AG08396 (cell line): ENCODE measurements at regions not wholly inside any gene's neighbourhood (a gene's known extent, or its start where the extent isn't known, plus 50 kb on each side); places are given as distances from the start of the nearest gene placed in this dataset.

Source experiments
- DNase-seq: peaks from one replicate; pipeline ENCODE4 v3.0.0; 2012; ENCODE audit warnings: low spot score, mixed read lengths

DNA sequence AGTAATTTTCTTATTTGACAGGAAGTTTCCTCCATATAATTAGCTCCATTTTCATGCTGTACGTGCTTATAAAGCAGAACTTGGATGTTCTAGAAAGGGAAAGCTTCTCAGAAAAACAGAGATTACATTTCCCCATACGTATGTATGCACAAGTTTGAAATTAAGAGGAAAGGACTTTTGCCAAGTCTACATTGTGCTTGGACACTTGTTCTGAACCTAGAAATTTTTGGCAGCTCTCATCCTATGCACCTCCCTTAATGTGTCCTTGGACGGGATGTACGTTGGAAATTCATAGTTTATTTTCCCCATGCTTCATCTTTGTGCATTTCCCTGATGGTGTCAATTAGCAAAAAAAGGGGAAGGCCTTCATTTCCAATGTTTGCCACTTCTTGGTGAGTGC is 322.7 kb downstream of the BLID start:
- no peak for DNase-seq

GRCh38 chr11:121792185-121792584 is 323.8 kb downstream of the BLID start:
- DNase-seq: no peak

- no peak for DNase-seq
These were observed 325.6 kb downstream of the BLID start for GRCh38 chr11:121790430-121790829.

- DNase-seq: no peak
These were observed 328.2 kb upstream of the SORL1-AS1 start for GRCh38 chr11:121780971-121781370.

DNA sequence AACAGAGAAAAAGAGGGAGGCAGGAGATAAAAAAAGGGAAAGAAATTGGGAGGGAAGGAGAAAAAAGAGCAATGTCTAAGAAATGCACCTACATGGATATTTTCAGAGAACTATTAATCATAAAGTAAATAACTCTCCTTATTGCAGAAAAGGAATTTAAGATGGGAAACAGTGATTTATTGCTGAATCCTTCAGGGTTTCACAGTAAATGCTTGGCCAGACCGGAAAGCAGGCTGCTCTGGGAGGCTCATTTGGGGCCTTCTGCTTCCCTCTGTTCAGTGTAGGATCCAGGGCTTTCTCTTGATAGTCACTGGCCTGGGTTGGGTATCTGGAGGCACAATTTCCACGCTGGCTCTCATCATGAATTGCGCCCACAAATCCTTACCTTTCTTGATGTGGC is 324.3 kb upstream of the SORL1-AS1 start:
- no peak for DNase-seq

DNA sequence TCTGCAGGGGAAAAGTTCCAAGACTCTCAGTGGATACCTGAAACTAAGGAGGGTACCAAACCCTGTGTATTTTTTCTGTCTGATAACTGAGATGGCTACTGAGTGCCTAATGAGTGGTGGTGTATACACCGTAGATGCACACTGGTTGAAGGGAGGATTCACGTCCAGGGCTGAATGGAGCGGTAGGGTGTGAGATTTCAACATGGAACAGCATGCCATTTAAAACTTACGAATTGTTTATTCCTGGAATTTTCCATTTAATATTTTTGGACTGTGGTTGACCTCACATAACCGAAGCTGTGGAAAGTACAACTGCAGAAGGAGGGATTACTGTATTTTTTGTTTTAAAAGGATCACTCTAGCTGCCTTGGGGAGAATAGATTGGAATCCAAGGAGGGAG is 322.5 kb upstream of the SORL1-AS1 start:
- no peak for DNase-seq

DNA sequence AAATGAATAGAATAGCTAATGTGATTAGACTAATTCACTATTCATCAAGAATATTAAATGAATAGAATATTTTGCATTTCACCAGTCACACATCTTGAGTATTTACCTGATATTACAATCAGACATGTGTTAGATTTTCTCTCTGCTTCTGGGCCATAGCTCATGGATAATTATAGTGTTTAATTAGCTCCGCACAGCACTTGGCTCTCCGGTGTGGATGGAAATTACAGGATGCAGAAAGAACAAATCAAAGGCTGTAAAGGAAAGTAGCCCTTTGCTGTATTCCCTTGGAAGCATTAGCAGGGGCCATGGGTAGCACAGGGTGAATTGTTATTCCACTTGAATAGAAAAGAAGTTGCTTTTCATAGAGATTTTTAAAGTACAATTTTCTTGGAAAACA is 320.3 kb upstream of the SORL1-AS1 start:
- no peak for DNase-seq

DNA sequence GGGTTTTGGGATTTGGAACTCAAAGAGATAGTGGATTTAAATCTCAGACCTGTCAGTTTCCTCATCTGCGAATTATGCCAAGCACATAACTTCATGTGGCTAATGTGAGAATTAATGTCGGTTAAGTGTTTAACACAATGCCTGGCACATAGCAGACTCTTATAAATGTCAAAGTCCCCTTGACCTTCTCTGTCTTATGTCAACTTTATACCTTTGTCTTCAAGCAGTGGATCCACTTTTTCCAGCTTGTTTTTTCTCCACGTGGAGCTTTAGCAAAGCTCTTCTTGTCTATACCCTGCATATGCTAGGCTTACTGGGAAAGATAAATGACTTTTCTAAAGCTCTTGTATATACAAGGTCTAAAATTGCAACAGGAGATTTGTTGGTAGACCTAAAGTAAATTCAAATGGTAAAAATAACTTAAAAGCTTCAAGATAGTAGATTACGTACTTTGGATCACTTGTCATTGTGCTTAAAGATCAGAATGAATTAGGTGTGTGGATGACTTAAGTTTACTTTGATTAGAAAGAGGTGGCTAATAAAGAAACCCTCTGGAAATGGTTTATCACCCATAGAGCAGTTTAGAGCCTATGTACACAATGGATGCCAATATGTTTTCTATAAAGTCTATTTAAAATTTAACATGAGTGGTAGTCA is 318.3 kb upstream of the SORL1-AS1 start:
- no peak for DNase-seq

DNA sequence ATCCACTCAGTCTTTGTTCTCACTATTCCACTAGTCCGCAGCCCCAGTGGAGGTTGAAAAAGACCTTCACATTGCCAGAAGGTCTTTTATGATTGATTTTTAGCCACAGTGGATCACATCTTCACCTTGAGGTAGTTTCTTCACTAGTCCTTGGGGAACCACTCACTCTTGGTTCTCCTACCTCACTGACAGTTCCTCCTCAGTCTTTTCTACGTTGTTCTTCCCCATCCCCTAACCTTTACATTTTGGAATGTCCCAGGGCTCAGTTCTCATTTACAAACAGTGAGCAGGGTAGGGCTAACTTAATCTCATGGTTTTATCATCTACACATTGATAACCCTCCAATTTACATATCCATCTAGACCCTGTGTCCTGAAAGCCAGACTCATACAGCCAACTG is 316.4 kb upstream of the SORL1-AS1 start:
- DNase-seq: no peak

- DNase-seq: no peak
These were observed 314.7 kb upstream of the SORL1-AS1 start for GRCh38 chr11:121767433-121767832.

DNA sequence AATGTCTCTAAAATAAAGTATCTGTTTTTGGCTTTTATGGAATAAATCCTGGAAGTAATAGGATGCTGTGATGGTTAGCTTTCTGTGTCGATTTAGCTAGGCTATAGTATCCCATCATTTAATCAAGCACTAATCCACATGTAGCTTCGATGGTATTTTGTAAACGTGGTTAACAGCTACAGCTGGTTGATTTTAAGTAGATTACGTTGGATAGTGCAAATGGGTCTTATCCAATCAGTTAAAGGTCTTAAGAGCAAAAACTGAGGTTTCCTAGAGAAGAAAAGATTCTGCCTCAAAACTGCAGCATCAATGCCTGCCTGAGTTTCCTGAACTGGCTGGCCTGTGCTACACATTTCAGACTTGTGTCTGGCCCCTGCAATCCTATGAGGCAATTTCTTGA is 314.2 kb upstream of the SORL1-AS1 start:
- DNase-seq: no peak

DNA sequence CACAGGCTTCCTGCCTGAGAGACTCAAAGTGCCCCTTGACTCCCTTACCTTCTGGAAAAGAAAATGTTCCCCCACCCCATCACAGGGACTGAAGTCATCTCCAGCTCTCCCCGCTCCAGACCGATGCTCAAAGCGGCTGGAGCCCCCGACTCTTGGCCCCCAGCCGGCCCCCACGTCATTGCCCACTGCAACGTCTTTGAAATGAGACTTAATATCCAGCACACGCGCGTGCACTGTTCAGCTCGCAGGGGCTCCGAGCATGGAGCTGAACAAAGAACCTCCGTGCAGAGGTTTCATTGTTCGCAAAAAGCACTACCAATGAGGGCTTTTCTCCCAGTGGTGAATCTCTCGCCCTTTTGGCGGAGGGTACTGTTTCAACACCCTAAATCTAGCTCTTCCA is 313.4 kb upstream of the SORL1-AS1 start:
- no peak for DNase-seq

GRCh38 chr11:121763526-121763925 is 310.8 kb upstream of the SORL1-AS1 start:
- DNase-seq: no peak

DNA sequence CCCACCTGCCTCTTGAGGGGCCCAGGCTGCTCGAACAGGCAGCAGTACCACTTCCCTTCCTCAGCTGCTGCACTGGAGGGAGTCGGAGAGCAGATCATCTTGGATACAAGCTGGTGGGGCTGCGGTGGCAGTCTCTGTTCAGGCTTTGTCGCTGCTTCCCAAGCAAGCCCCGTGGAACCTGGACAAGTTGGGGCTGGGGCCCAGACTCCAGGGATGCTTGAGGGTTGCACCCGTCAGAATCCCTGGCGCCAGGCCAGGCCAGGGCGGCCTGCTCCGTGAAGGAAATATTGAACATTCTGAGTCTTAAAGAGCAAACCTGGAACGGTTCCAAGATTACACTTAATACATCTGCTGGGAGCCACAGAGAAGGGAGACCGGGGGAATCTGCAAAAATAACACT is 310.1 kb upstream of the SORL1-AS1 start:
- no peak for DNase-seq

- no peak for DNase-seq
These were observed 308.4 kb upstream of the SORL1-AS1 start for GRCh38 chr11:121761186-121761585.

- DNase-seq: no peak
These were observed 304.8 kb upstream of the SORL1-AS1 start for GRCh38 chr11:121757480-121758125.

- DNase-seq: no peak
These were observed 303.1 kb upstream of the SORL1-AS1 start for GRCh38 chr11:121755906-121756305.

GRCh38 chr11:121755191-121755590 is 302.4 kb upstream of the SORL1-AS1 start:
- no peak for DNase-seq

DNA sequence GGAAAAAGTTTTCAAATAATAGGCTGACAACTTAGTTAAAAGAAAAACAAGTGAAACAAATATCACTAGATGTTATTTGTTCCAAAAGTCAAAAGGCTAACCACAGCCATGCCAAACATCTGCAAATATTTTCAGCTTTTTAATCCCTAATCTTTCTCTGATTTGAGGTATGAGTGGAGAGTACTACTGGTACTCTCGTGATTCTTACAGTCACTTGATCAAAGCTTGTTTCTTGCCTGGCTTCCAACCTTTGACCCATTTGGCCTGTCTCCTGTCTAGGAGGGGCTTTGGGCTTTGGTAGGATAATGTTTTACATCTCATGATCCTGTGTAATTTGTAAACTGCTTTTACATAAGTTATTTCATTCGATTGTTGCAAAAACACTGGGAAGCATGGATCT is 301.8 kb upstream of the SORL1-AS1 start:
- no peak for DNase-seq

GRCh38 chr11:121749691-121750090 is 296.9 kb upstream of the SORL1-AS1 start:
- no peak for DNase-seq

DNA sequence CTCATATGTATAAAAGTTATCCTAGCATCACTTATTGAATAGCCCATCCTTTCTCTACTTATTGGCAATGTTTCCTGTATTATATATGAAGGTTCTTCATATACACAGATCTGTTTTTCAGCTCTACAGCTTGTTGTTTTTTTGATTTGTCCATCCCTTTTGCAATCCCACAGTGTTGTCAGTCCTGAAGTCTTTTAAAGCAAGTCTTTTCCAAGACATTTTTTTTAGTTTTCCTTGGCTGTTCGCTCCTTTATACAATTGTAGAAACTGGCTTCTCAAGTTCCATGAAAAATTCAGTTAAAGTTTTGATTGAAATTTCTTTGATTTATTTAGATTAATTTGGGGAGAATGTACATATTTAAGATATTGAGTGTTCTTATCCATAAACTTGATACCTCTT is 295.3 kb upstream of the SORL1-AS1 start:
- no peak for DNase-seq

GRCh38 chr11:121743285-121743684 is 290.5 kb upstream of the SORL1-AS1 start:
- DNase-seq: no peak

DNA sequence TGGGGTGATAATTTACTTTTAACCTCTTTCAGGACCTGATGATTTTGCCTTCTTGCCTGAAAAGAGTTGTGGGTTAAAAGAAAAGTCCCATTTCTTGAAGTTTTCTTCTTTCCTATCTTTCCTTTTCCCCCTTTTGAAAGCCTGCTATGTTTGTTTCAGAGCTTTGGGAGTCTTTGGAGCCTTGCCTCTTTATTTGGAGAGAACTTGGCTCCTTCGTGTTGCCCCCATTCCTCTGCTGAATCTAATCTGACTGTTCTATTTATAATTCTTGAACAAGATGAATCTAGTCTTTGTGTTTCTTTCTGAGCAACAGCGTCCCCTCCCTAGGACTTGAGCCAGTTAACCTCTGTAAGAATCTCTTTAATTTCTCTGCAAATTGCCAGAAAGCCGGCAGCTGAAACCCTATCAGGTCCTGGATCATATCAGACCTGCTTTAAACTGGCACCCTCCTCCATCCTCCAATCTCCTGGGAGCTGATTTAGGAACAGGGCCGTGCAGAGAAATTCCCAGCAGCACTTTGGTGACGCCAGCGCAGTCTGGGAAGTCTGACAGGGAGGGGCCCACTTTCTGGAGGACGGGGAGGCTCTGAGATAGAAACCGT is 289.1 kb upstream of the SORL1-AS1 start:
- peak; percentile 35 for DNase-seq

DNA sequence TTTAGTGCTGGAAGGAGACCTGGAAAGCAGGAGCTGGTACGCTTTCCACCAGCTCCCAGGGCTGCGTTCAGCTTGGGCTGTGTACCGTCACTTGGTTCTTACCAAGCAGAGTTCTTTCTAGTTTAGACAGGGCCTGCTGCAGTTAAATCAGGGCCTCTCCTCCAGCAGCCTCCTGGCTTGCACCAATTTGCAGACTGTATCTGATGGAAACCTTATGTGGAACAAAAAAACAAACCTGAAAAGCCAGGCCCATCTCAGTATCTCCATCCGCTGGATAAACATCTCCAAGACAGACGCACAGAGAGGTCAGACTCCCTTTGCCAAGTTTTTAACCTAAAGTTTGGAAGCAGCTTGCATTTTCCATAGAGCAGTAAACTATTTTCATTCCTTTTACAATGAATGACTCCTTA is 288.6 kb upstream of the SORL1-AS1 start:
- DNase-seq: no peak
